Endodermal cell (in vitro differentiated cells): ENCODE measurements at regions not wholly inside any gene's neighbourhood (a gene's known extent, or its start where the extent isn't known, plus 50 kb on each side); places are given as distances from the start of the nearest gene placed in this dataset.

Source experiments
- DNase-seq: peaks from one replicate; pipeline ENCODE4 v3.0.0-alpha.2; 2017
- H3K27ac ChIP-seq: 2 replicates; pipeline ENCODE4 v1.5.1; 2013; ENCODE audit warnings: mild to moderate bottlenecking, low read depth, low read length, moderate library complexity
- H3K27me3 ChIP-seq: 2 replicates; pipeline ENCODE4 v1.6.1; 2013; ENCODE audit warnings: mild to moderate bottlenecking, low read length, moderate library complexity; ENCODE audit not compliant: insufficient read depth, control insufficient read depth, poor library complexity, severe bottlenecking
- H3K36me3 ChIP-seq: 2 replicates; pipeline ENCODE4 v1.7.0; 2013; ENCODE audit warnings: mild to moderate bottlenecking, low read length, moderate library complexity; ENCODE audit not compliant: control insufficient read depth, insufficient read depth
- H3K4me1 ChIP-seq: one replicate; pipeline ENCODE4 v1.7.0; 2013; ENCODE audit warnings: low read length; ENCODE audit not compliant: control insufficient read depth, insufficient read depth
- H3K4me3 ChIP-seq: 2 replicates; pipeline ENCODE4 v1.5.1; 2013; ENCODE audit warnings: mild to moderate bottlenecking, low read length, moderate library complexity
- H3K9ac ChIP-seq: 2 replicates; pipeline ENCODE4 v1.6.1; 2013; ENCODE audit warnings: mild to moderate bottlenecking, low read length, moderate library complexity; ENCODE audit not compliant: poor library complexity, severe bottlenecking; ENCODE audit errors: extremely low read depth
- H3K9me3 ChIP-seq: 2 replicates; pipeline ENCODE4 v1.6.1; 2013; ENCODE audit warnings: mild to moderate bottlenecking, low read length, moderate library complexity; ENCODE audit not compliant: control insufficient read depth
- H3K27ac Mint-ChIP-seq: 2 replicates; pipeline ENCODE4 v1.8.0; 2020; ENCODE audit warnings: mixed read lengths
- H3K27me3 Mint-ChIP-seq: 2 replicates; pipeline ENCODE4 v1.8.0; 2021; ENCODE audit warnings: mild to moderate bottlenecking, mixed read lengths; ENCODE audit not compliant: insufficient read depth
- H3K36me3 Mint-ChIP-seq: 2 replicates; pipeline ENCODE4 v1.8.0; 2020; ENCODE audit warnings: low read depth, mixed read lengths
- H3K4me1 Mint-ChIP-seq: 2 replicates; pipeline ENCODE4 v1.8.0; 2020; ENCODE audit warnings: mixed read lengths
- H3K4me3 Mint-ChIP-seq: 2 replicates; pipeline ENCODE4 v1.8.0; 2020; ENCODE audit warnings: mild to moderate bottlenecking, moderate library complexity, mixed read lengths
- H3K9me3 Mint-ChIP-seq: 2 replicates; pipeline ENCODE4 v1.8.0; 2020; ENCODE audit warnings: mild to moderate bottlenecking, mixed read lengths
- WGBS, 2 experiments: methylation state at CpG; one replicate each; pipeline versions ENCODE4 v1.1.5 to v1.1.7; 2013; ENCODE audit warnings: missing lambda C conversion rate in 2 of 2, mixed read lengths in 1 of 2; ENCODE audit not compliant: insufficient coverage in 1 of 2, insufficient read length in 1 of 2; 5-methylcytosine and 5-hydroxymethylcytosine counted together
- TF ChIP-seq, protein P1 (sequence below): fragments of 200-600 bp; sonication (generic); conservative IDR thresholded peaks from 2 replicates; pipeline ENCODE4 v1.5.0; 2021; ENCODE audit warnings: antibody characterized with exemption, mild to moderate bottlenecking

DNA sequence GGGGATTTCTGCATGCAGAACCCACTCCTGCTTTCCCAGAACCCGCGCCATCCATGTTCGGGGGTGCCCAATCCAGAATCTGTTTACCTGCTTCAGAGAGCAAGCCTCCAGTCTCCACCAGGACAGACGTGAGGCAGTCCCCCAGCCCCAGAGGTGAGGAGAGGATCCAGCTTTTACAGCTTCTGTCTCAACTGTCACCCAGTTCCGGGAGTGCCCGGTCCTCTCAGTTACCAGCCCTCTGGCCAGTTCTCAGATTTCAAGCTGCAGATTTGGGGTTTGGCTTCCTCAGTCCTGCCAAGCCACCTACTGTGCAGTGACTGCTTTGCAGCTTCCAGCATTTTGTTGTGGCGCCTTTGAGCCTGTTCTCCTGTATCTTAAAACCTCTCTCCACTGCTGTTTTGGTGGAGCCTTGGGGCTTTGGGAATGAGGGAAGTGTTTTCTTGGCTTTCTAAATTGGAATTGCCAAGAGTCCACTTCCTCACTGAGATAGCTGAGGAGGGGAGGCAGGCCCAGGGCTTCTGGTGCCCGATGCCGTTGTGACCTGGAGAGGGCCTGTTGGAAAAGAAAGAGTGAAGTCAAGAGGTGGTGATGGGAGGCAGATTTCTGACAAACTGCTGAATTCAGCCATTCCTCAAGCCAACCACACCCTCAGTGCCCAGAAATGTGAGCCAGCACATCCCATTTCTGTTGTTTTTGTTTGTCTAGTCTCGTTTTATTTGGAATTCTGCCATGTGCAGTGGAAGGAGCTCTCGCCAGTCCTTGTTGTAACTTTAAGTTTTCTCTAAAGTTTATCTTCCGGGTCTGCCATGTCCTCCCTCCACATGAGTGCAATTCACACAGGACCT lies 513.4 kb downstream of the TBC1D22A start:
- peaks cover 99% of the 10 kb centered on the region for H3K9me3 Mint-ChIP-seq
- no peaks in the 10 kb centered on the region for H3K27me3 Mint-ChIP-seq

DNA sequence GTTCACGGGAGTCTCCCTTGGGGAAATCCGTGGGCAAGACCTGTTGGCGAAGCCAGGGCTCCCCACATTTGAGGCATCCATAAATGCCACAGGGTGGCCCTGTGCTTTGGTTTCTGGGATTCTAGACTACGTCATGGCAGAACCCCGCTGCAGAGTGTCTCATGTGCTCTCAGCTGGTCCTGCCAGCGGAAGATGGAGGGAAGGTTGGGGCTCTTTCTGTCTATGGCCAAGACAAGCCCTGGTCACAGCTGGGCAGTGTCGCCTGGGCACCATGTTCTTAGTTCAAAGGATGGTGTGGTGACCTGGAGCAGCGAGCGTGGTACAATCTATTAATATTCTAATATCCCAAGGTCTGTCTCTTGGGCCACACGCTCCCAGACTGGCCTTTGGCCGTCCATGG lies 511.7 kb downstream of the TBC1D22A start:
- Histone ChIP-seq H3K27ac (no peak overlapping the region), H3K4me3 (no peak overlapping the region), H3K36me3 (no peaks in the 10 kb centered on the region), H3K27me3 (no peaks in the 10 kb centered on the region), H3K4me1 (no peaks in the 10 kb centered on the region), H3K9me3 (peaks cover 69% of the 10 kb centered on the region), H3K9ac (no peak overlapping the region)
- Mint-ChIP-seq H3K27me3 (no peaks in the 10 kb centered on the region), H3K4me1 (no peaks in the 10 kb centered on the region), H3K27ac (no peak overlapping the region), H3K9me3 (peaks cover 99% of the 10 kb centered on the region), H3K36me3 (peaks cover 2% of the 10 kb centered on the region), H3K4me3 (no peak overlapping the region)
- 82 to 84% methylated on average over 5 to 11 of the region's 11 CpGs for WGBS, 2 experiments
- TF ChIP-seq, protein P1, sequence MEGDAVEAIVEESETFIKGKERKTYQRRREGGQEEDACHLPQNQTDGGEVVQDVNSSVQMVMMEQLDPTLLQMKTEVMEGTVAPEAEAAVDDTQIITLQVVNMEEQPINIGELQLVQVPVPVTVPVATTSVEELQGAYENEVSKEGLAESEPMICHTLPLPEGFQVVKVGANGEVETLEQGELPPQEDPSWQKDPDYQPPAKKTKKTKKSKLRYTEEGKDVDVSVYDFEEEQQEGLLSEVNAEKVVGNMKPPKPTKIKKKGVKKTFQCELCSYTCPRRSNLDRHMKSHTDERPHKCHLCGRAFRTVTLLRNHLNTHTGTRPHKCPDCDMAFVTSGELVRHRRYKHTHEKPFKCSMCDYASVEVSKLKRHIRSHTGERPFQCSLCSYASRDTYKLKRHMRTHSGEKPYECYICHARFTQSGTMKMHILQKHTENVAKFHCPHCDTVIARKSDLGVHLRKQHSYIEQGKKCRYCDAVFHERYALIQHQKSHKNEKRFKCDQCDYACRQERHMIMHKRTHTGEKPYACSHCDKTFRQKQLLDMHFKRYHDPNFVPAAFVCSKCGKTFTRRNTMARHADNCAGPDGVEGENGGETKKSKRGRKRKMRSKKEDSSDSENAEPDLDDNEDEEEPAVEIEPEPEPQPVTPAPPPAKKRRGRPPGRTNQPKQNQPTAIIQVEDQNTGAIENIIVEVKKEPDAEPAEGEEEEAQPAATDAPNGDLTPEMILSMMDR: no peak
- DNase-seq: no peak

More for the DNA sequence above, 513.4 kb downstream of the TBC1D22A start:
- Mint-ChIP-seq H3K4me3 (no peak overlapping the region), H3K27ac (no peak overlapping the region), H3K4me1 (no peaks in the 10 kb centered on the region), H3K36me3 (peaks cover 2% of the 10 kb centered on the region)
- no peak for DNase-seq
- TF ChIP-seq, protein P1: no peak
- Histone ChIP-seq H3K9ac (no peak overlapping the region), H3K4me3 (no peak overlapping the region), H3K36me3 (no peaks in the 10 kb centered on the region), H3K27me3 (no peaks in the 10 kb centered on the region), H3K27ac (no peak overlapping the region), H3K9me3 (peaks cover 72% of the 10 kb centered on the region), H3K4me1 (no peaks in the 10 kb centered on the region)
- WGBS, 2 experiments: 67 to 72% methylated on average over 9 to 12 of the region's 12 CpGs

DNA sequence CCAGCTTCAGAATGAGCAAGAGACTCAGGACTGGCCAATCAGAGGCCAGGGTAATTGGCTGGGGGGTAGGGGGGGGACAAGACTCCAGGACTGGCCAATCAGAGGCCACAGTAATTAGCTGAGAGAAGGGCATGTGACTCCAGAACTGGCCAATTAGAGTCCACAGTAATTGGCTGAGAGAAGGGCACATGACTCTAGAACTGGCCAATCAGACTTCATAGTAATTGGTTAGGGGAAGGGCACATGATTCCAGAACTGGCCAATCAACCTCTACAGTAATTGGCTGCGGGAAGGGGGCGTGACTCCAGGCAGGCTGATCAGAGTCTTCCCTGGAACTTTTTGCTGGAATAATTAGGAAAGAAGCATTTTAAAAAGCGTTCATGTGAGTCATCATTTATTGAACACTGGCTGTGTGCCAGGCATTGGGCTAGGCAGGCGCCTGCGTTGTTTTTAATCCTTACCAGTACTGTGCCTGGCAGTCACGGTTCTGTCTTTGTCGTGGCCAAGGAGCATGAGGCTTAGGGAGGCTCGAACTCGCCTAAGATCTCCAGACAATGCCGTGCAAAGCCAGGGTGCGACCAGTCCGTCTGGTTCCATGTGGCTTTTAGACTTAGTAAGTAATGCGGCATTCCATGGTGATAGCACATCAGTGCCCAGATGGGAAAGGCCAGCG lies 508.1 kb downstream of the TBC1D22A start:
- peaks cover 98% of the 10 kb centered on the region for H3K9me3 Mint-ChIP-seq
- no peak overlapping the region for H3K27ac Mint-ChIP-seq
- no peak overlapping the region for H3K9ac ChIP-seq
- H3K36me3 Mint-ChIP-seq: no peaks in the 10 kb centered on the region
- TF ChIP-seq, protein P1: no peak
- WGBS, 2 experiments: 80 to 86% methylated on average over 12 to 14 of the region's 14 CpGs
- H3K27me3 Mint-ChIP-seq: no peaks in the 10 kb centered on the region
- H3K4me1 ChIP-seq: no peaks in the 10 kb centered on the region
- H3K4me3 ChIP-seq: no peak overlapping the region
- H3K4me1 Mint-ChIP-seq: no peaks in the 10 kb centered on the region
- no peaks in the 10 kb centered on the region for H3K36me3 ChIP-seq
- no peak overlapping the region for H3K27ac ChIP-seq
- no peak for DNase-seq
- peaks cover 66% of the 10 kb centered on the region for H3K9me3 ChIP-seq
- no peak overlapping the region for H3K4me3 Mint-ChIP-seq
- no peaks in the 10 kb centered on the region for H3K27me3 ChIP-seq
